ENCODE measurements at regions not wholly inside any gene's neighbourhood (a gene's known extent, or its start where the extent isn't known, plus 50 kb on each side); places are given as distances from the start of the nearest gene placed in this dataset.

GRCh38 chr10:46106410-46107255 lies 60.6 kb upstream of the MSMB start:
- peak; percentile 94 for TF ChIP-seq CTCF (tag by site-specific recombination; IDR thresholded peaks at IDR 0.05)
- TF ChIP-seq GLIS1 (tag by site-specific recombination; IDR thresholded peaks at IDR 0.05) = peak; percentile 74
- no peak for TF ChIP-seq ZNF112 (tag by site-specific recombination; IDR thresholded peaks at IDR 0.05)
- no peak for TF ChIP-seq MEIS1 (CRISPR knock-in tag; IDR thresholded peaks at IDR 0.05; ENCODE audit: borderline replicate concordance)
- no peak for TF ChIP-seq ZNF776 (tag by site-specific recombination; IDR thresholded peaks at IDR 0.05; ENCODE audit: borderline replicate concordance)
- no peak for TF ChIP-seq TCF7L2 (IDR thresholded peaks at IDR 0.05; ENCODE audit: borderline replicate concordance, low read depth, low read length)
- TF ChIP-seq REPIN1 (tag by site-specific recombination; IDR thresholded peaks at IDR 0.05; ENCODE audit: low read depth) = no peak; the same call in 1 of the 2 replicates
- TF ChIP-seq ZNF302 (tag by site-specific recombination; IDR thresholded peaks at IDR 0.05; ENCODE audit: low read depth) = no peak
- peak; percentile 56 for TF ChIP-seq ZNF660 (tag by site-specific recombination; IDR thresholded peaks at IDR 0.05)
- no peak for TF ChIP-seq ZNF248 (tag by site-specific recombination; IDR thresholded peaks at IDR 0.05)
- no peak for TF ChIP-seq REST (tag by site-specific recombination; IDR thresholded peaks at IDR 0.05)
- peak; percentile 55 for TF ChIP-seq KLF9 (tag by site-specific recombination; IDR thresholded peaks at IDR 0.05; ENCODE audit: low read depth)
- TF ChIP-seq ZNF148 (tag by site-specific recombination; IDR thresholded peaks at IDR 0.05; ENCODE audit: borderline replicate concordance) = no peak
- peak; percentile 80; the same call in 1 of the 2 replicates for TF ChIP-seq ZNF449 (tag by site-specific recombination; IDR thresholded peaks at IDR 0.05)

All from HEK293 (cell line).